ENCODE measurements at regions not wholly inside any gene's neighbourhood (a gene's known extent, or its start where the extent isn't known, plus 50 kb on each side); places are given as distances from the start of the nearest gene placed in this dataset.
"Not testable (repeated sequence)": the region's sequence is repeated elsewhere in the genome, so short reads cannot be mapped to it uniquely, and the experiment has no call there.

- not testable (repeated sequence) for H3K4me3 ChIP-seq, H3K27ac ChIP-seq
These were observed 1988.6 kb downstream of the FOXD4L5 start for GRCh38 chr9:63296366-63296765.

- H3K4me3 ChIP-seq, H3K27ac ChIP-seq: not testable (repeated sequence)
These were observed 1995.0 kb downstream of the FOXD4L5 start for GRCh38 chr9:63289971-63290370.
